ENCODE measurements at regions not wholly inside any gene's neighbourhood (a gene's known extent, or its start where the extent isn't known, plus 50 kb on each side); places are given as distances from the start of the nearest gene placed in this dataset.

DNA sequence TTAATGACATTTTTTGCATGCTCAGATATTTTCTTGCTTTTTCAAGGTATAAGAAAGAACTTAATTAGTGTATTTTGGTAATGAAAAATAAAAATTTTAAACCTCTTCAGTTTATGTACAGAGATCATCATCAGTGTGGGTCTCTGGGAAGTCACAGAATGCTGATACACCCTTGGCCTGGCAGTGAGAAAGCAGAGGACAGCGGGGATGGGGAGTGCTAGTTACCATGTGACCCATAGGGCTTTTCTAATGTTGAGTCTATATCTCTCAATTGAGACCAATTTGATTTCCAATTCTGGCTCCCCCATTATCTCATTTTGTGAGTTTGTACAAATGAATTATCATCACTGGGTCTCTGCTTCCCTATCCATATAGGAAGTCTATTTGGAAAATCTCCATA is 305.7 kb downstream of the CYRIA start:
- TF ChIP-seq, protein P1, sequence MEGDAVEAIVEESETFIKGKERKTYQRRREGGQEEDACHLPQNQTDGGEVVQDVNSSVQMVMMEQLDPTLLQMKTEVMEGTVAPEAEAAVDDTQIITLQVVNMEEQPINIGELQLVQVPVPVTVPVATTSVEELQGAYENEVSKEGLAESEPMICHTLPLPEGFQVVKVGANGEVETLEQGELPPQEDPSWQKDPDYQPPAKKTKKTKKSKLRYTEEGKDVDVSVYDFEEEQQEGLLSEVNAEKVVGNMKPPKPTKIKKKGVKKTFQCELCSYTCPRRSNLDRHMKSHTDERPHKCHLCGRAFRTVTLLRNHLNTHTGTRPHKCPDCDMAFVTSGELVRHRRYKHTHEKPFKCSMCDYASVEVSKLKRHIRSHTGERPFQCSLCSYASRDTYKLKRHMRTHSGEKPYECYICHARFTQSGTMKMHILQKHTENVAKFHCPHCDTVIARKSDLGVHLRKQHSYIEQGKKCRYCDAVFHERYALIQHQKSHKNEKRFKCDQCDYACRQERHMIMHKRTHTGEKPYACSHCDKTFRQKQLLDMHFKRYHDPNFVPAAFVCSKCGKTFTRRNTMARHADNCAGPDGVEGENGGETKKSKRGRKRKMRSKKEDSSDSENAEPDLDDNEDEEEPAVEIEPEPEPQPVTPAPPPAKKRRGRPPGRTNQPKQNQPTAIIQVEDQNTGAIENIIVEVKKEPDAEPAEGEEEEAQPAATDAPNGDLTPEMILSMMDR (IDR thresholded peaks at IDR 0.05; ENCODE audit: low read depth, low read length) = no peak
- no peak for TF ChIP-seq POLR2A (IDR thresholded peaks at IDR 0.05; ENCODE audit: extremely low read depth, insufficient read length)

Measured in NB4 (cell line).